DND-41 (cell line): ENCODE measurements at regions not wholly inside any gene's neighbourhood (a gene's known extent, or its start where the extent isn't known, plus 50 kb on each side); places are given as distances from the start of the nearest gene placed in this dataset.
"Not testable (repeated sequence)": the region's sequence is repeated elsewhere in the genome, so short reads cannot be mapped to it uniquely, and the experiment has no call there.

Experiments
- ATAC-seq: fragments of 200-7000 bp; cut with Tn5 transposase; 3 replicates; pipeline ENCODE4 v1.9.1; 2021; ENCODE audit warnings: low read depth; ENCODE audit not compliant: insufficient read depth
- DNase-seq: peaks from one replicate; pipeline ENCODE4 v3.0.0-alpha.2; 2020
- H2AFZ ChIP-seq: 2 replicates; pipeline ENCODE4 v1.6.0; 2012; ENCODE audit warnings: low read depth, low read length
- H3K27ac ChIP-seq: 2 replicates; pipeline ENCODE4 v1.5.1; 2012; ENCODE audit warnings: low read length, inconsistent platforms
- H3K27me3 ChIP-seq: fragments of 200-600 bp; sonication (generic); 2 replicates; pipeline ENCODE4 v1.6.0; 2012; ENCODE audit warnings: low read length, mild to moderate bottlenecking, inconsistent platforms; ENCODE audit not compliant: insufficient read depth, poor library complexity
- H3K36me3 ChIP-seq: 2 replicates; pipeline ENCODE4 v1.5.1; 2012; ENCODE audit warnings: low read length, inconsistent platforms; ENCODE audit not compliant: insufficient read depth
- H3K4me1 ChIP-seq: 2 replicates; pipeline ENCODE4 v1.5.1; 2012; ENCODE audit warnings: mild to moderate bottlenecking, low read length; ENCODE audit not compliant: insufficient read depth
- H3K4me2 ChIP-seq: 2 replicates; pipeline ENCODE4 v1.6.0; 2012; ENCODE audit warnings: mild to moderate bottlenecking, moderate library complexity, low read length, inconsistent platforms; ENCODE audit not compliant: insufficient read depth
- H3K4me3 ChIP-seq, 2 experiments: fragments of 200-600 bp in 1 of 2; shearing (Covaris generic) in 1 of 2; 2 replicates each; pipeline ENCODE4 v1.5.1; 2012 to 2016; ENCODE audit warnings: inconsistent platforms in 2 of 2, low read length in 2 of 2, mild to moderate bottlenecking in 2 of 2, low read depth in 1 of 2, moderate library complexity in 1 of 2
- H3K79me2 ChIP-seq: 2 replicates; pipeline ENCODE4 v1.6.0; 2012; ENCODE audit warnings: low read length, inconsistent platforms; ENCODE audit not compliant: insufficient read depth
- H3K9ac ChIP-seq: 2 replicates; pipeline ENCODE4 v1.6.0; 2012; ENCODE audit warnings: low read depth, mild to moderate bottlenecking, inconsistent platforms, low read length, moderate library complexity
- H3K9me3 ChIP-seq: 2 replicates; pipeline ENCODE4 v1.5.1; 2012; ENCODE audit warnings: low read length, moderate library complexity, mild to moderate bottlenecking, inconsistent platforms; ENCODE audit not compliant: insufficient read depth, severe bottlenecking
- H4K20me1 ChIP-seq: 2 replicates; pipeline ENCODE4 v1.6.0; 2012; ENCODE audit warnings: low read length; ENCODE audit not compliant: insufficient read depth
- EZH2 ChIP-seq: IDR thresholded peaks from 3 replicates; pipeline ENCODE4 v1.6.1; 2012; ENCODE audit warnings: borderline replicate concordance, low read depth, mild to moderate bottlenecking, moderate library complexity, low read length, inconsistent platforms; ENCODE audit not compliant: severe bottlenecking
- TF ChIP-seq, protein P1 (sequence below): IDR thresholded peaks from 2 replicates; pipeline ENCODE4 v1.5.1; 2012; ENCODE audit warnings: borderline replicate concordance, low read length, moderate library complexity, mild to moderate bottlenecking; ENCODE audit not compliant: poor library complexity, severe bottlenecking; ENCODE audit errors: extremely low read depth

GRCh38 chr3:8325306-8325705, 176.3 kb upstream of the LMCD1 start:
- H3K27ac ChIP-seq = no peak overlapping the region
- H3K36me3 ChIP-seq = no peaks in the 10 kb centered on the region
- no peak overlapping the region for H2AFZ ChIP-seq
- no peak overlapping the region for H3K4me2 ChIP-seq
- no peak overlapping the region for H3K9ac ChIP-seq
- no peaks in the 10 kb centered on the region for H3K79me2 ChIP-seq
- ATAC-seq (no peak), DNase-seq (no peak)
- no peak for TF ChIP-seq EZH2
- TF ChIP-seq, protein P1, sequence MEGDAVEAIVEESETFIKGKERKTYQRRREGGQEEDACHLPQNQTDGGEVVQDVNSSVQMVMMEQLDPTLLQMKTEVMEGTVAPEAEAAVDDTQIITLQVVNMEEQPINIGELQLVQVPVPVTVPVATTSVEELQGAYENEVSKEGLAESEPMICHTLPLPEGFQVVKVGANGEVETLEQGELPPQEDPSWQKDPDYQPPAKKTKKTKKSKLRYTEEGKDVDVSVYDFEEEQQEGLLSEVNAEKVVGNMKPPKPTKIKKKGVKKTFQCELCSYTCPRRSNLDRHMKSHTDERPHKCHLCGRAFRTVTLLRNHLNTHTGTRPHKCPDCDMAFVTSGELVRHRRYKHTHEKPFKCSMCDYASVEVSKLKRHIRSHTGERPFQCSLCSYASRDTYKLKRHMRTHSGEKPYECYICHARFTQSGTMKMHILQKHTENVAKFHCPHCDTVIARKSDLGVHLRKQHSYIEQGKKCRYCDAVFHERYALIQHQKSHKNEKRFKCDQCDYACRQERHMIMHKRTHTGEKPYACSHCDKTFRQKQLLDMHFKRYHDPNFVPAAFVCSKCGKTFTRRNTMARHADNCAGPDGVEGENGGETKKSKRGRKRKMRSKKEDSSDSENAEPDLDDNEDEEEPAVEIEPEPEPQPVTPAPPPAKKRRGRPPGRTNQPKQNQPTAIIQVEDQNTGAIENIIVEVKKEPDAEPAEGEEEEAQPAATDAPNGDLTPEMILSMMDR = no peak
- H3K4me3 ChIP-seq = no peak overlapping the region
- peaks cover 10% of the 10 kb centered on the region for H3K4me1 ChIP-seq
- peaks cover 4% of the 10 kb centered on the region for H3K9me3 ChIP-seq
- no peaks in the 10 kb centered on the region for H3K27me3 ChIP-seq
- no peaks in the 10 kb centered on the region for H4K20me1 ChIP-seq

DNA sequence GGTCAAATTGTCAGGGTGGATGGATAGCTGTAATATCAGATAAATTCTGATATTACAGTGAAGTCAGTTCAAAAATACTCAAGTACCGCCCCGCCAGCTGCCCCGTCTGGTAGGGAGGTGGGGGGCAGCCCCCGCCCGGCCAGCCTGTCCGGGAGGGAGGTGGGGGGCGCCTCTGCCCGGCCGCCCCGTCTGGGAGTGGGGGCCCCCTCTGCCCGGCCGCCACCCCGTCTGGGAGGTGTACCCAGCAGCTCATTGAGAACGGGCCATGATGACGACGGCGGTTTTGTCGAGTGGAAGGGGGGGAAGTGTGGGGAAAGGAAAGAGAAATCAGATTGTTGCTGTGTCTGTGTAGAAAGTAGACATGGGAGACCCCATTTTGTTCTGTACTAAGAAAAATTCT, 175.8 kb upstream of the LMCD1 start:
- not testable (repeated sequence) for H3K4me2 ChIP-seq, H3K9ac ChIP-seq, H3K27me3 ChIP-seq, H3K27ac ChIP-seq, H4K20me1 ChIP-seq, H2AFZ ChIP-seq, H3K9me3 ChIP-seq, DNase-seq, H3K36me3 ChIP-seq, H3K79me2 ChIP-seq, ATAC-seq, H3K4me3 ChIP-seq
- peaks cover 10% of the 10 kb centered on the region for H3K4me1 ChIP-seq

- Histone ChIP-seq H3K27me3 (no peaks in the 10 kb centered on the region), H3K27ac (0 out of 2 replicates have a peak overlapping the region, but pooled peaks have one; percentile 3), H3K4me3 (no peak overlapping the region), H3K36me3 (no peaks in the 10 kb centered on the region), H3K9me3 (peaks cover 4% of the 10 kb centered on the region), H3K4me1 (peaks cover 10% of the 10 kb centered on the region), H2AFZ (no peak overlapping the region), H4K20me1 (no peaks in the 10 kb centered on the region), H3K4me2 (no peak overlapping the region), H3K9ac (no peak overlapping the region), H3K79me2 (no peaks in the 10 kb centered on the region)
- TF ChIP-seq, protein P1 = no peak
- no peak for TF ChIP-seq EZH2
- ATAC-seq = no peak
- DNase-seq = no peak
Measured at GRCh38 chr3:8327739-8328138, 173.9 kb upstream of the LMCD1 start.

DNA sequence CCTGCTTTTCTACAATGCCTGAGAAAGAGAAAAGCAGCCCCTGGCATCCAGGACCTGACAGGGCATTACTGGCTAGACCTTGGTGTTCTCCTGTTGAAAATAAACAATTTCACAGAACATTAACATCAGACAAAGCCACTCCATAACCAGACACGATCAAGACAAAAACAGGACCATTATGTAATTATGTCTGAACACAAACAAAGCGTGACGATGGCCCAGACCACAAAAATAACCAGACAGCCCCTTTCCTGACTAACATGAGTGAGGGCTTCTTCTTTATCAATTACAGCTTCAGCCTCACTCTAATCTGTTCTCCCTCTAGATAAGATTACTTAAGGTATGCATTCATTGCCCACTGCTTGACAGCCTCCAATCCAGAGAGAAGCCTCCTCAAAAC, 172.7 kb upstream of the LMCD1 start:
- H4K20me1 ChIP-seq = no peaks in the 10 kb centered on the region
- peaks cover 10% of the 10 kb centered on the region for H3K4me1 ChIP-seq
- DNase-seq (no peak), ATAC-seq (no peak)
- H3K79me2 ChIP-seq = no peaks in the 10 kb centered on the region
- no peaks in the 10 kb centered on the region for H3K27me3 ChIP-seq
- no peak overlapping the region for H3K4me3 ChIP-seq
- TF ChIP-seq, protein P1 = no peak
- no peak for TF ChIP-seq EZH2
- no peak overlapping the region for H3K4me2 ChIP-seq
- H3K9me3 ChIP-seq = peaks cover 4% of the 10 kb centered on the region
- no peak overlapping the region for H3K9ac ChIP-seq
- no peak overlapping the region for H3K27ac ChIP-seq
- peak overlapping the region; percentile 11 for H2AFZ ChIP-seq
- H3K36me3 ChIP-seq = no peaks in the 10 kb centered on the region
